GM19351 (cell line): ENCODE measurements at regions not wholly inside any gene's neighbourhood (a gene's known extent, or its start where the extent isn't known, plus 50 kb on each side); places are given as distances from the start of the nearest gene placed in this dataset.
A peak's percentile ranks its signal among the peaks of the same experiment; 100 is the strongest.

ENCODE experiments used
- ATAC-seq: cut with Tn5 transposase; IDR thresholded peaks from one replicate; pipeline ENCODE4 v1.9.1; 2021; ENCODE audit warnings: mild to moderate bottlenecking, moderate library complexity; ENCODE audit not compliant: unreplicated experiment

DNA sequence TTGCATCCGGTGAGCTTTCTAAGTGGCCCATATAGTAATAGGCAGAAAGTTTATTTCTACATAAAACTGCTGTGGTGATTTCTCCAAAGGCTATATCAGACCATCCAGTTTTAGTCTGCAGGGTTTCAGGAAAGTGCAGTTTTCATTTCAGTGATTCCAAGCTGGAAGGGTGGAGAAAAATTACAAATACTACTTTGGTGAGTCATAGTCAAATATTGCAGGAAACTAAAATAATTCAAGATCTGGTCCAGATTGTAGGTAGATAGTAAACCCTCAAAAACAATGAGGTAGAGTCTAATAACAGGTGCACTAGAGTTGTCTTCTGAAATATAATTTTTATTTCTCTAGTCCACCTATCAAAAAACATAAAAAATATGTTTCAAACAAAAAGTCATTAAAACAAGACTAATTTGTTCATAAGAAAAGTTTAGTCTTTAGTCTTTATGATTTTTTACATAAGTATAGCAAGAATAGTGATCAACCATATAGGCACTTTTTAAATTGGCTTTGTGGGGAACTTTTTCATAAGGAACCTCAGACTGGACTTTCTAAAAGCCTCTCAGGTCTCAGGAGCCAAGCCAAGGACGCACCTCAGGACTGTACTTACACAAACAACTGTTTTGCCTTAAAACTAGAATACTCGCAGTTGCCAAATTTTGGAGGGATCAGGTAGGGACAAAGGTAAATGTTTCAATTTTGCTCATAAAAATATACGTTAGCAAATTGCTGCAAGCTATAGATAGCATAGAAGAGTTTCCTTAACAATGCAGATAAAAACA lies 101.8 kb upstream of the TLR3 start:
- no peak for ATAC-seq

DNA sequence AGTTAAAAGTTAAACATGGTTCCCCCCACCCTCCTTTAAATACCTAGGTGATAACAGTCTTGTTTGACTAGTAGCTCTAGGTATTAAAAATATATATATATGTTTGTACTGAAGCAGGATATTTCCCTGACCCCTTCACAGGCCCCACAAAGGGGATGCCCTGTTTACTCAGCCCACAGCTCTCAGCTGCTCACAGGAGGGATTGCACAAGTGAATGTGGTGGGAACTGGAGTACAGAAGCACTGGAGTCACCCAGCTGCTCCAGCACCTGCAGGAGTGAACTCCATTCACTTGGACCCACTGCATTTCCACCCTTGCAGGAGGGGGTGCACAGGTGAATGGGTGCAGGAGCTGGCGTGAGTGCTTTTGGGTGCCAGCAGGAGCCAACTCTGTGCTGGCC lies 99.3 kb upstream of the TLR3 start:
- ATAC-seq, result no peak

DNA sequence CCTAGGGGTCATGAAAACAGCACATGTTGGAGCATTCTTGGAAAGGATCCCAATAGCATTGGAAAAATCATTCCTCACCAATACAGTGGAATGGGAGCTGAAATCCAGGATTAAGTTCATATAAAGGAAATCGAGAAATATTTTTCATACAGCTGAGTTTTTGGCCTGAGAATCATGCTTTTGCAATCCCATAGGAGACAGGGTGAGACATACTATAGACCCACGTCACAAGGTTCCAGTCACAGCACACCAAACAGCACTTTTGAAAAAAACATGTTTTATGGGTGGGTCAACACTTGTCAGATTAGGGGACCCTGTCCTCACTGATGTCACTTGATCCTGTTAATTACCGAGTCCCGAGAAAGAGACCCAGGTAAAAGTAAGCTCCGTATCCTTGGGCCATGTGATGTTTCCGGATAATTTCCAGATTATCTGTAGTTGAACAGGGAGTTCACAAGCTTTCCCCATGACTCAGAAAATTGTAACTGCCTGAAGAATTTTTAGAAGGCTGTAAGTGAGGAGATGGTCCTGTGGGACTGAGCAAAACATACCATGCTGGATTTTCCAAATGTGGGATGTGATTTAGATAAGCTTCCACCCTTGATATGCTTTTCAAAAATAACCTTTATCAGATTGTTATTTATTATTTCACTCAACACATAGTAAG lies 80.9 kb upstream of the TLR3 start:
- ATAC-seq, result no peak

DNA sequence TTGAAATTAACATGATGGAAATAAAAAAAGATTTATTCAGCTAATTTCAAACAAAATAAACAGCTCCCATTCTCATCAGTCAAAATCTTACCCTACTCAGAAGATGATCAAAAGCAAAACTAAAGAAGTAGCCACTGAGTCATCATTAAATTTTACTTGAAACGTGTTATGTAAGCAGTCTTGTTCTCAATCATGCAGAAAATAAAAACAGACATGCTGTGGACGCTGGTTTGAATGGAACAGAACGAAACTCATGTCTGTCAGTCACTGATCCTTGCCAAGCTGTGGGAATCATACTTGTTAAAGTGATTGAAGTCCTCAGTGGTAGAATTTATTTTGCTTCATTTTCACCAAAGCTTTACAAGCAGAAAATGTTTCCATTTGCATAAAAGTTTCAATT lies 77.2 kb upstream of the TLR3 start:
- ATAC-seq, result peak; percentile 83

DNA sequence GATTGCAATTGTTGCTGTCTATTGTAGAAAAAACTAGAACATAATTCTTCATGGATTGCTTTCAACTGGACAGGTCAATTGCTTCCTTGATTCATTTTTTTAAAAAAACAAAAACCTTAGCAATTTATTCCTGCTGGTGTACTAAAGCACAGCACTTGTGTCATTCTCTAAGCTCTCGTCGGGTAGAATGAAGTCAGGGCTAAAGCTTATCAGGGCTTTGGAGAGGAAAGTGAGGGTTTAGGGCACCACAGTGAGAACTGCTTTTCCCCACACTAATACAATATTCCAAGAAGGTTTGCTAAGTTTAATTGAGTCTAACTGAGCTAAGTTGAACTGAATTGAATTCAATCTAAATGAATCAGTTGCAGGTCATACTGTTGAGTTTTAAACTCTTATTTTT lies 76.4 kb upstream of the TLR3 start:
- no peak for ATAC-seq

DNA sequence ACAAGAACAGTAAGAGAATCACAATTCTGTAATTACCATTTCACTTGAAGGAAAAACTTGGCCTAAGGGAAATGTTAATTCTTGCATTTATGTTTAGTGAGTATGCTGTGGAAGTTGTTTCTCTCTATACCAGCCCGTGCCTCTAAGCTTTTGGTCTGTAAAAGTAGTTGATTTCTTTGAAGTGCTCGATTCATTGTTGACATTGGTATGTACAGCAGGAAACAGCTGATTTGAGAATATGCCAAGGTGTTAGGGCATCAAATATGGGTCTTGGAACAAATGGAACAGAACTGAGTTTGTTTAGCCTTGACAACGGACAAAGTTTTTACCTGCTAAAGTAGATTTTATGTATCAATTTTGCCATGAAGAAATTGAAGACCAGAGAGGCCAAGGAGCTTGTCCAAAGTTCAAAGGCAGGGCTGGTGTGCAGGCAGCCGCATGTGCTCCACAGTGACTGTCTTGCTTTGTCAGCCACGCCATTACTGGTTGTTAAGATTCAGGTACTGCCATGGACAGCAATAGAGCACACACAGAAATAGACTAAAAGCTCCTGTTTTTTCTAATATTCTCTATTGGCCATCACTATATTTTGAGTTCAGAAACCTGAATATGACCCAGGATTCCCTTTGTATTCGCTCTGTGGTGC lies 75.5 kb upstream of the TLR3 start:
- no peak for ATAC-seq

DNA sequence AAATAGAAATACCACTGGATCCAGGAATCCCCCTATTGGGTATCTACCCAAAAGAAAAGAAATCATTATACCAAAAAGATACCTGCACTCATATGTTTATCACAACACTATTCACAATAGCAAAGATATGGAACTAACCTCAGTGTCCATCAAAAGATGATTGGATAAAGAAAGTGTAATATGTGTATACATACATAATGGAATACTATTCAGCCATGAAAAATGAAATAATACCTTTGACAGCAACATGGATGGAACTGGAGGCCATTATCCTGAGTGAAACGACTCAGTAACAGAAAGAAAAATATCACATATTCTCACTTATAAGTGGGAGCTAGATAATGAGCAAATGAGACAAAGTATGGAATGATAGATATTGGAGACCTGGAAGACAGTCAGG lies 74.2 kb upstream of the TLR3 start:
- ATAC-seq, result no peak

DNA sequence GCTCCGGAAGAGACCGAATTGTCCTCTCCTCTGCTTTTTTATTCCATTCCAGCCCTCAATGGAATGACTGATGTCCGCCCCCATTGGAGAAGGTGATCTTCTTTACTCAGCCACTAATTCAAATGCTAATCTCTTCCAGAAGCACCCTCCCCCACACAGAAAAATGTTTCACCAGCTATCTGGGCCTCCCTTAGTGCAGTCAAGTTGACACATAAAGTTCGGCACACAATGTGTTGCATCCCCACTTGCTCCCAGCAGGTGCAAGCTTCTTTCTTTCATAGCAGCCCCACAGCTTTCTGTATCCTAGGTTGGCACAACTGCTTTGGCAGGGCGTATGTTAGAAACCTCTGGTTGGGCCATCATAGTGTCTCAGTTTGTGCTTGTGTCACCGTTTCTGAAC lies 73.3 kb upstream of the TLR3 start:
- ATAC-seq, result no peak

DNA sequence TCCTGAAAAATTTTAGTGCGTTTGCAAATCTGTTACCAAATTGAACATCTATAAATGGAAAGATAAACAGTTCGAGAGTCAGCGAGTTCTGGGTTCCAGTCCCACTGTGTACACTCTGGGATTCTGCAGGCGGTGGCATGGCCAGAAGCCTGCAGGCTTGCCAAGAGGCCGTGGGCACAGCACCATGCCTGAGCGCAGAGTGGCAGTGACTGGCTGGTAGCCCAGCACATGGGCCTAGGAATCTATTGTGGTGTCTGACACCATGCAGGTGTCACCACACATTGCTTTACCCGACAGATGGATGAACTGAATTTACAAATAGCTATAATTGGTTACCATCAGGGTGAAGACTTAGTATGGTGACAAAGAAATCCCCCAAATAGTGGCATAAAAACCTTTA lies 71.7 kb upstream of the TLR3 start:
- no peak for ATAC-seq

DNA sequence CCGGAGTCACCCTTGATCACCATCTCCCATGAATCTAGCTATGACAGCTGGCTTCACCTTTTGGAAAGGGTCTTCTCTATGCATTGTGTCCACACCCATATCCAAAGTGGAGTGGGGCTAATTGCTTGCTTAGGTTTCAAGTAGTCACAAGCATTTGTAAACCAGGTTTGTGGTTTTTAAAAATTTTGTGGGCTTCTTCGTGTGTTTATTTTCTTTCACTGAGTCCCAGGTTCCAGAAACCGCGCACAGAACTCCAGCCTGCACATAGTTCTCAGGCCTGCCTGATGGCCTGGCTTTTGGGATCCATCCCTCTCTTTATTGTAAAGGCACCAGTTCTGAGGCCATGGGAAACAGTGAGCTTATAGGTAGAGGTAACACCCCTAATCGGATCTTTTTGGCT lies 70.2 kb upstream of the TLR3 start:
- no peak for ATAC-seq

DNA sequence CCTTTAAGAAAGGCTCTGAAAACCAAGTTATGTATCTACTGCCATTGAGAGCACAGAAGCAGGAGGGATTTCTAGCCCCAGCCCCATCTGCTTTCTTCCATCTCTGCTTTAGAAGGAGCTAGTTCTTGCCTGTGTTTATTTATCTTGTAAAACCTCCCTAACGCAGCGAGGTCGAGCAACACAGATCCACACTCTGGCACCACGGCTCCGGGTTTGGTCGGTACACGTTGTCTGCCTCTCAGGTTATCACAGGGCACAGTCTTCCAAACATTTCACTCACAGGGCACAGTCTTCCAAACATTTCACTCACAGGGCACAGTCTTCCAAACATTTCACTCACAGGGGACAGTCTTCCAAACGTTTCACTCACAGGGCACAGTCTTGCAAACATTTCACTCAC lies 69.7 kb upstream of the TLR3 start:
- no peak for ATAC-seq

DNA sequence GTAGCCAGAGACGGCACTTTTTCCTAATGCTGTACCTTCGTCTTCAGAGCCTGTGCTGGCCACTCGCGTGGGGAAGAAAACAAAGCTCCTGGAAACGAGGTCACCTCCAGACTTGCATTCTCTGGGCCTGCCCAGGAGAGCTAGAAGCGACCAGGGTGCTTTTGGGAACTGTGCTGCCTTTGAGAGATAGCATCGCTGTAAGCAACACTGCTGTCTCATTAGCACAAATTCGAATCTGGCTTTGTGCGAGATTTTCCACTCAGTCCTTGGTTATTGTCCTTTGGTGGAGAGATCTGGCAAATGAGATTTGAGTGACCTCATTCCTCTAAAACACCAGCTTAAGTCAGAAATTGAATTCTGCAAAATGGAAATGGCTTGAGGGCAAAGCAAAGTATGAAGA lies 66.1 kb upstream of the TLR3 start:
- no peak for ATAC-seq

DNA sequence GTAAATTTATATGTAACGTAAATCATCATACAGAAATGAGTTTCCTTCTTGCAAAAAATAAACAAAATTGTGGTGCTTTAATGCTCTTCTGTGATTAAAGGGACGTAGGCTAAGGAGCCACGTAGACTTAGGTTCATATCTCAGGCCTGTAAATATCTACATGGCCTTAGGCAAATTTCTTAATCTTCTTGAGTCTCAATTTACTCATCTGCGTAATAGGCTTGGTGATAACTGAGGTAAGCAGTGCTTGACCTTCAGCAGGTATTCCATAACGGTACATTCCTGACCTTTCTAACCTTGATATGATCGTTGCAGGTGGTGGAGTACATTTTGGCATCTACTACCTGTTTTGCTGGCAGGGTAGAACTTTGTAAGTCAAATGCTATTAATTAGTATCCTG lies 65.2 kb upstream of the TLR3 start:
- no peak for ATAC-seq

DNA sequence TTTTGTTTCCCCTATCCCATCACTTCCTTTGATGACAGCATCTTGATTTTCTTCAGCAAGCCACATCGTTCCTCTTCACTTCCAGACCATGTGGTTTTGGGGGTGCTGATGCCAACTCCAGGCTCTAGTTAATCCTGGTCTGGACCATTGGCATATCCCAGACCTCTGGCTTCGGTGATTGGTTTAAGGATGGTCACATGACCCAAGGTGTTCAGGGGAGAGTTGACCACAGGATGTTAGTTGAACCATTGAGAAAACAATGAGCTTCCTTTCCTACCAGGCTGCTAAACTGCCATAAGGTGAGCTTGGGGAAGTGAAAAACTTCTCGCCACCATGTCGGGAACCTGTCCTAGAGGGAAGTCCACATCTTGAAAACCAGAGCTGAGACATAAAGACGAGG lies 60.9 kb upstream of the TLR3 start:
- no peak for ATAC-seq

DNA sequence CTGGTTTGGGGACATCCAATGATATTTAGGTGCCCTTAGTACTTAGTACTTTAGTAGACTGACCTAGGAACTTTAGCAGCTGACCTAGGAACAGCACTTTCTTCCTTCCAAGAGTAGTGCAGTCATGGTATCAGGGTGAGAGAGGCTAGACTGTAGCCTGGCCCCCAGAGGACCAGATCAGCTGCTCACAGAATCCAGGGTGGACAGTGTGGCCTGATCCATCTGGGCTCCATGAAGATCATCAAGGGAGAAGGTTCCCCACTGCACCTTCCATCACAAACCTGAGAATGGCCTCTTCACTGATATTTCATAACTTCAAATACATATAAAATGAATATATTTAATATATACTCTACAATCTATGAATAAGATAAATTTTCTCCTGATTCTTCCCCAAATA lies 59.0 kb upstream of the TLR3 start:
- ATAC-seq, result no peak

DNA sequence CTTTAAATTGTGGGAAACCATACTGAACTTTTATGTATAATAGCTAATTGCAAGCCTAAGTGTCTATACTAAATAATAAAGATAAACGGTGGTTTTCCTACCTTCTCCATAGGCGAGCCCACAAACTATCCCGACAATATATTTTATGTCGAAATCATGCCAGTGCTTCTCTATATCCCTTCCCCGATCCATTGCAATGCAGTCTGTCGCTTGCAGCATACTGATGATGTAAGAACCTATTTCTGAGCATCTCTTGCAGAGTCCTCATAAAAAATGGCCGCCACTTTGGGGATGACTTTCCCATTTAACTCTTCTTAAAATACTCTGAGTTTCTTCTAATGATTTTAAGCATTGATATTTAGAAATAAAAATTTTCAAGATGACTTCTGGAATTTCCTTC lies 58.1 kb upstream of the TLR3 start:
- ATAC-seq, result no peak

DNA sequence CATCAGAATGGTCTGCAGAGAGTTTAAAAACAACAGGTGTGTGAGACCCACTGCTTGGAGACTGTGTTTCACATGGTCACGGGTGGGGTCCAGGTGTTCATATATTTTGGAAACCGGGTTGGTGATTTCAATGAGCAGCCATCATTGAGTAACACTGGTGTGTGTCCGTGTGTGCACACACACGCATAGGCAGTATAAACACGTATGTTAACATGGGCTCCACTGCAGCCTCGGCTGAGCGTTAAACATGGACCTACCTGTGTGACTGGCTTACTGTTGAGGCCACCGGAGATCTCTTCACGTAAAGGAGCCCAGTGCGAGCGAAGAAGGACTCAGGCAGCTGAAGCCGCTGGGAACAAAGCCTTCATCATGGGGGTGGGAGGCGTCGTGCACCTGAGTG lies 56.9 kb upstream of the TLR3 start:
- ATAC-seq, result no peak

DNA sequence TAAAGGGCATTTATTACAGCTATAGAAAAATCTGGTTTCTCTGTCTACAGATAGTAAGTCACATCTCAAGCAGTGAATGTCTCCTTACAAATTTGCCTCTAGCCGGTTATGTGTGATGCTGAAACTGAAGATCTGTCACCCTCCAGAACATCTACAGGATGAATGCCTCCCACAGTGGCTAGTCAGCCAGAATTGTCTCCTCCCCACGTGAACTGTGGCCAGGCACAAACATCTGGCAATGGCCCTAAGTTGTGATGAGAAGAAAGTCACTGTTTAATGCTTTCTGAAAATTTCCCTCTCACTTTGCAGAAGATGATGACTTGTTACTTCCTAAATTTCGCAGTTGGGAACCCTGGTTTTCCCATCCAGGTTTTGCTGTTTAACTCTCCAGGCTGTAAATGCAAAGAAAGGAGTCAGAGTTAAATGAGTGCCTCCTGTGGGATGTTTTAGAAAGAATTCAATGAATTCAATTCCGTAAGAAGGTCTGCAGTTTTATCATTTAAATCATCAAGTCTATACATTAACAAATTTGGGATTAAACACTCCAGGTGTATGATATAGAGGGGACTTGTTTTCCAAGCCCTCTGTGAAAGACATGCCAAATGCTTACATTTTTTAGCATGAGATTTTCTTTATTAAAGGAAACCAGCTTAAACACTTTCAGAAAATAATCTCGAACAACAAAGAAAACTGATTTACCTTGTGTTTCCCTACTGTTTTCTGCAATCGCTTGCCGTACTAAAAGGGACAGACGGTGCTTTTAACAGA lies 55.4 kb upstream of the TLR3 start:
- no peak for ATAC-seq

DNA sequence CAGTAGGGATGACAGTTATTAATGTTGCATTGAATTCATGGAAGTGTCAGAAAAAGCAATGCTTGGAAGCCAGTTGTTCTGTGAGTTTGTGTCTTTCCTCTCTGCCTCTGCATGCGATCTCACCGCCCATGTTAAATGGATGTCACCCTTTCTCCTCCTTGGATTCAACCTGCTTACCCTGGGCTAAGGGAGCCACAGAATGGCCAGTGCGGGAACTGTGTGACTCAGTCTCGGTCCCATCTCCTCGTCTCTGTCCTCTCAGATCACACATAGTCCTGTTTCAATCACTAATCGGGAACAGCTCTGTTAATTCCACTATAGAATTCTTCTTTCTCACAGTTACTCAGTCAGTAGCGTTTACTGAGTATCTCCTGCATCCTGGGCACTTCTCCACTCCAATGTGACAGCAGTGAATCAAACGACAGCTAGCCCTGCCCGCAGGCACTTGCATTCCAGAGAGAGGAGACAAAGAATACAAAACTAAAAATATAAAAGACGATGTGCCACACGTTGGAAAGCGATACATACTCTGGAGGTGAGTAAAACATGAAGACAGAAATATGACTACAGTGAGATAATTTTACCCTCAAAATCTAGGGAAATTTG lies 53.6 kb upstream of the TLR3 start:
- ATAC-seq, result no peak

DNA sequence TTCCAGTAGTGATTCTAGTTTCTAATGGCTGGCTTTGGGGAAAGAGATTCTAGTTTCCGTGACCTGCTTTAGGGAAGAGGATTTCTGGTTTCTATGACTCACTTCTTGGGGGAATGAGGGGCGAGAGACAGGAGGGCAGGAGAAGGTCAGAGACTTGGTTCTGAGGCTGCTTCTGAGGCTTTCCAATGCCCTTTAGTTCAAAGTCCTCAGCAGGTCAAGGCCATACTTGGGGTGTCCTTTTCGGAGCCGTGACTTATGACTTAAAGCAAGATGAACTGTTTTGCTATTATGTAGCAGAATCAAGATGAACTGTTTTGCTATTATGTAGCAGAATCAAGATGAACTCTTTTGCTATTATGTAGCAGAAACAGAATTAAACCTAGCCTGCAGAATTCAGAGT lies 52.2 kb upstream of the TLR3 start:
- ATAC-seq, result no peak

DNA sequence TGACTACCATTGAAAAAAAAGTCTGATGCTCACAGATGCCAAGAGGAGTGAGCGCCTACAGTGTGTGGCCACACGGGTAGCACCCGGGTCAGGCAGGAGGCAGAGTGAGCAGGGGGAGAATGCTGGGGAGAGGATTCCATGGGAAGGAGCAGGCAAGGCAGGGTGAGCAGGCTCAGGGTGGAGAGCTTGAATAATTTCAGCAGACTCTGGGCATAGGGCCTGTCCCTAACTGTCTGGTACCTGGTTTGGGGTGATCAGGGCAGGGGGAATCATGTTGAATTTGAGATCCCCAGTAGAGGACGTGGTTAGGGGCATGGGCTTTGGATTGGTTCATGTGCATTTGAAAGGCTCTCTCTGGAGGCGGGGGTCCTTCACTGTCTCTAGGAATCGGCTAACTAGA lies 51.2 kb upstream of the TLR3 start:
- no peak for ATAC-seq
